Activated CD8-positive, alpha-beta T cell treated with anti-CD3 and anti-CD28 coated beads for 36 hours (primary cell): ENCODE measurements at regions not wholly inside any gene's neighbourhood (a gene's known extent, or its start where the extent isn't known, plus 50 kb on each side); places are given as distances from the start of the nearest gene placed in this dataset.

Experiments used
- ATAC-seq: fragments of 200-7000 bp; cut with Tn5 transposase; one replicate; pipeline ENCODE4 v1.10.0; 2021; ENCODE audit warnings: mild to moderate bottlenecking, moderate library complexity
- CTCF ChIA-PET: fragments of 350-600 bp; sonication (Branson Sonifier 250); formaldehyde crosslinking; loops from one replicate; lab custom pipeline; 2021; ENCODE audit warnings: antibody characterized with exemption; lab: Charles Lee
- POLR2A ChIA-PET: fragments of 350-600 bp; sonication (Branson Sonifier 250); formaldehyde crosslinking; loops from one replicate; lab custom pipeline; 2021; ENCODE audit warnings: antibody characterized with exemption; lab: Charles Lee
- DNase-seq: peaks from one replicate; pipeline ENCODE4 v3.0.0-alpha.2; 2020
- H3K27ac Mint-ChIP-seq: one replicate; pipeline ENCODE4 v1.8.0; 2021; ENCODE audit warnings: mild to moderate bottlenecking, mixed read lengths
- H3K27me3 Mint-ChIP-seq: one replicate; pipeline ENCODE4 v1.8.0; 2021; ENCODE audit warnings: mixed read lengths
- H3K36me3 Mint-ChIP-seq: one replicate; pipeline ENCODE4 v1.8.0; 2021; ENCODE audit warnings: low read depth, mixed read lengths
- H3K4me1 Mint-ChIP-seq: one replicate; pipeline ENCODE4 v1.8.0; 2021; ENCODE audit warnings: low read depth, mixed read lengths
- H3K4me3 Mint-ChIP-seq: one replicate; pipeline ENCODE4 v1.8.0; 2021; ENCODE audit warnings: mild to moderate bottlenecking, moderate library complexity, mixed read lengths
- H3K9me3 Mint-ChIP-seq: one replicate; pipeline ENCODE4 v1.8.0; 2021; ENCODE audit warnings: mixed read lengths
- intact Hi-C: fragments of 100-400 bp; cut with micrococcal nuclease; formaldehyde crosslinking; loops from one replicate; pipeline ENCODE4 v1.10.0; 2022
- TF ChIP-seq, protein P1 (sequence below): fragments of 200-600 bp; IDR thresholded peaks from one replicate; pipeline ENCODE4 v1.8.0; 2022; ENCODE audit warnings: antibody characterized with exemption, mild to moderate bottlenecking

DNA sequence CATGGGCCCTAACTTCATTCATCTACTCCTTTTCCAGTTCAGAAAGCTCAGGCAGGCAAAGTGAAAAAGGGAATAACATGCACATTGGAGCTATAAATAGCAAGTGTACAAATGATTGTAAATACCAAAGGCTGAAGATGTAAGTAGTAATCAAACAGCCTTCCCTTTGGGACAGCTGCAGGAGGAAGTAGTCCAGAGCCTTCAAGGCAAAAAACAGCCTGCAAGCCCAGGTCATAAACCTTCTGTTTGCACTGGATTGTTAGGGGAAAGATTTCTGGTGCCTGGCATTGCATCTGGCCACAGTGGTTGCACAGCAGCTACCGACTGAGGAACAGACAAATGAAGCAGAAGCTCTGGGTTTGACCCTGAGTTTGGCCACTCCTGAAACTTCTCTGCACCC, 98.6 kb upstream of the PMFBP1 start:
- no peak overlapping the region for H3K4me3 Mint-ChIP-seq
- no peaks in the 10 kb centered on the region for H3K4me1 Mint-ChIP-seq
- TF ChIP-seq, protein P1, sequence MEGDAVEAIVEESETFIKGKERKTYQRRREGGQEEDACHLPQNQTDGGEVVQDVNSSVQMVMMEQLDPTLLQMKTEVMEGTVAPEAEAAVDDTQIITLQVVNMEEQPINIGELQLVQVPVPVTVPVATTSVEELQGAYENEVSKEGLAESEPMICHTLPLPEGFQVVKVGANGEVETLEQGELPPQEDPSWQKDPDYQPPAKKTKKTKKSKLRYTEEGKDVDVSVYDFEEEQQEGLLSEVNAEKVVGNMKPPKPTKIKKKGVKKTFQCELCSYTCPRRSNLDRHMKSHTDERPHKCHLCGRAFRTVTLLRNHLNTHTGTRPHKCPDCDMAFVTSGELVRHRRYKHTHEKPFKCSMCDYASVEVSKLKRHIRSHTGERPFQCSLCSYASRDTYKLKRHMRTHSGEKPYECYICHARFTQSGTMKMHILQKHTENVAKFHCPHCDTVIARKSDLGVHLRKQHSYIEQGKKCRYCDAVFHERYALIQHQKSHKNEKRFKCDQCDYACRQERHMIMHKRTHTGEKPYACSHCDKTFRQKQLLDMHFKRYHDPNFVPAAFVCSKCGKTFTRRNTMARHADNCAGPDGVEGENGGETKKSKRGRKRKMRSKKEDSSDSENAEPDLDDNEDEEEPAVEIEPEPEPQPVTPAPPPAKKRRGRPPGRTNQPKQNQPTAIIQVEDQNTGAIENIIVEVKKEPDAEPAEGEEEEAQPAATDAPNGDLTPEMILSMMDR = no peak
- no peak overlapping the region for H3K27ac Mint-ChIP-seq
- no peaks in the 10 kb centered on the region for H3K36me3 Mint-ChIP-seq
- no peaks in the 10 kb centered on the region for H3K27me3 Mint-ChIP-seq
- H3K9me3 Mint-ChIP-seq = no peaks in the 10 kb centered on the region
- no peak for ATAC-seq
- intact Hi-C loops = no loop called here
- no peak for DNase-seq
- POLR2A ChIA-PET = no interaction called here
- CTCF ChIA-PET = interaction anchor here (1.3 to 2.0 kb wide), 2 partner anchors 10 to 16 kb away, joined by 3 to 4 read pairs; no protein-coding TSS in a partner anchor

DNA sequence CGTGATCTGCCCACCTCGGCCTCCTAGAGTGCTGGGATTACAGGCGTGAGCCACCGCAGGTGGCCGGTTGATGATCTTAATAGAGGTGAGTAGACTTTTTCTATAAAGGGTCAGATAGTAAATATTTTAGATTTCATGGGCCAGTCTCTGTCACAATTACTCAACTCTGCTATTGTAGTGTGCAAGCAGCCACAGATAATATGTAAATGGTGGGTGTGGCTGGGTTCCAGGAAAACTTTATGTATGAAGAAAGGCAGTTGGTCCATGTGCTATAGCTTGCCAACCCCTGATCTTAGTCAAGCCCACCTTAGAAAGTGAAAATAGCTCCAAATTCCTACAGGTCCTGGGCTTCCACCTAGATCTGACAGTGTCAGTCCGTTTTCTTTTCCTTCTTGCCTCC, 94.9 kb upstream of the PMFBP1 start:
- no peaks in the 10 kb centered on the region for H3K9me3 Mint-ChIP-seq
- ATAC-seq (no peak), DNase-seq (no peak)
- H3K27ac Mint-ChIP-seq = no peak overlapping the region
- intact Hi-C loops = no loop called here
- H3K36me3 Mint-ChIP-seq = no peaks in the 10 kb centered on the region
- H3K4me3 Mint-ChIP-seq = no peak overlapping the region
- H3K4me1 Mint-ChIP-seq = no peaks in the 10 kb centered on the region
- POLR2A ChIA-PET = no interaction called here
- no peaks in the 10 kb centered on the region for H3K27me3 Mint-ChIP-seq
- TF ChIP-seq, protein P1 = no peak
- CTCF ChIA-PET = no interaction called here

DNA sequence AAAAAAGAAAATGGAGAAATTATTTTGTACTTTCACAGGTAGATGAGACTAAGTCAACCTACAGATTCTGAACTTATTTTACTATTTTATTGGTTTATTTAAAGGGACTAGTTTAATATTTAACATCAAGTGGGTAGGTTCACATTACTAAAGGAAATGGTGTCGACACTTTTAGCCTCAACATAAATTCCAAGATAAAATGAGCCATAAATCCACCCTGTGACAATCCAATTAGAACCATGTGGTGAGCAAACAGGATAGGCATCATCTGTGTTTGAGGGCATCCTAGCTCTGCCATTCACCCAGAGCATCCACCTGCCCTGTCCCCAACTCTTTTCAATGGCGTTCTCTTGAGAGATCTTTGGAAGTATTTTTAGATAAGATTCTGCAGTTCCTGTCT, 92.8 kb upstream of the PMFBP1 start:
- no peaks in the 10 kb centered on the region for H3K9me3 Mint-ChIP-seq
- no peak overlapping the region for H3K4me3 Mint-ChIP-seq
- no peak overlapping the region for H3K27ac Mint-ChIP-seq
- TF ChIP-seq, protein P1 = no peak
- H3K4me1 Mint-ChIP-seq = no peaks in the 10 kb centered on the region
- DNase-seq (no peak), ATAC-seq (no peak)
- ChIA-PET CTCF (no interaction called here), POLR2A (no interaction called here)
- intact Hi-C loops = no loop called here
- H3K27me3 Mint-ChIP-seq = no peaks in the 10 kb centered on the region
- H3K36me3 Mint-ChIP-seq = no peaks in the 10 kb centered on the region

DNA sequence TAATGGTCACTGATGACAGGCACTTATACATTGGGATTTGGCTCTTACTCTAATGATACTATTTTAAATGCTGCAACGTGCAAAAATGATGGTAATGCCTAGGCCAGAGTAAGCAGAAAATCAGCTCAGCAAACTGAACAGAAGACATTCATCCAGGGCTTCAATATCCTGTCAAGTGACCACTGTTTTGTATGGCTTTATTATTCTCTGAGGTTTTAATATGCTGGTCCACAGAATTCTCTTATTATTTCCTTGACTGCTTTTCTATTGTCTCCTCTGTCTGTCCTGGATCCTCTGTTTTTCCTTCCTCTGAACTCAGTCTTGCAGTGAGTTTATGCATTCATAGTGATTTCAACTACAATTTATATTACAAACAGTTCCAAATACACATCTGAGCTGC, 90.8 kb upstream of the PMFBP1 start:
- TF ChIP-seq, protein P1 = no peak
- ATAC-seq (no peak), DNase-seq (no peak)
- ChIA-PET POLR2A (no interaction called here), CTCF (no interaction called here)
- H3K9me3 Mint-ChIP-seq = no peaks in the 10 kb centered on the region
- H3K4me1 Mint-ChIP-seq = no peaks in the 10 kb centered on the region
- intact Hi-C loops = no loop called here
- no peak overlapping the region for H3K27ac Mint-ChIP-seq
- H3K4me3 Mint-ChIP-seq = no peak overlapping the region
- no peaks in the 10 kb centered on the region for H3K36me3 Mint-ChIP-seq
- H3K27me3 Mint-ChIP-seq = no peaks in the 10 kb centered on the region

DNA sequence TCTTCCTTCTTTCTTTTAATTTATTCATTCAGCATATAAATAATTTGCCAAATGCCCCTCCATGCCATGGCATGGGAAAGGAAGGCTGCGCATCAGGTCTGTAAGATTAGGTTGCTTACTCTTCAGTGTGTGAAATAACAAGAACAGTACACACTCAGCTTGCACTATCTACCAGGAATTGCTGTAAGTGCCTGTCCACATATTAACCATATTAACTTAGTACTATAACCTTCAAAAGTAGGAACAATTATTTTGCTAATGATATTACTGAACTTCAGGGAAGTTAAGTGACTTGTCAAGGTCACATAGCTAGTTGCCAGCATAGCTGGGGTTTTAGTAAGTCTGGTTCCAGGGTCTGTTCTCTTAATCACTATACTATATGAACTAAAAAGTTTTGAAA, 89.2 kb upstream of the PMFBP1 start:
- no peak overlapping the region for H3K4me3 Mint-ChIP-seq
- H3K27me3 Mint-ChIP-seq = no peaks in the 10 kb centered on the region
- no peak overlapping the region for H3K27ac Mint-ChIP-seq
- DNase-seq = no peak
- H3K4me1 Mint-ChIP-seq = no peaks in the 10 kb centered on the region
- intact Hi-C loops = no loop called here
- ChIA-PET POLR2A (no interaction called here), CTCF (interaction anchor here (1.3 kb wide), 1 partner anchor 10 kb away, joined by 4 read pairs; no protein-coding TSS in a partner anchor)
- no peaks in the 10 kb centered on the region for H3K9me3 Mint-ChIP-seq
- no peaks in the 10 kb centered on the region for H3K36me3 Mint-ChIP-seq
- TF ChIP-seq, protein P1 = no peak
- ATAC-seq = no peak
